HEK293 (cell line): ENCODE measurements at regions not wholly inside any gene's neighbourhood (a gene's known extent, or its start where the extent isn't known, plus 50 kb on each side); places are given as distances from the start of the nearest gene placed in this dataset.

Source experiments
- CTCF ChIA-PET: fragments of 350-600 bp; formaldehyde crosslinking; extraction: SDS; loops from one replicate; lab custom pipeline; 2021; ENCODE audit warnings: antibody characterized with exemption; lab: Yijun Ruan, JAX
- POLR2A ChIA-PET: fragments of 300-600 bp; formaldehyde crosslinking; extraction: SDS; loops from one replicate; lab custom pipeline; 2020; ENCODE audit warnings: antibody characterized with exemption, inconsistent platforms; lab: Yijun Ruan, JAX
- H3K27ac ChIP-seq: fragments of 200-500 bp; sonication (Bioruptor generic); 2 replicates; pipeline ENCODE4 v1.5.1; 2014; ENCODE audit warnings: low read depth, low read length, control low read depth, inconsistent platforms; ENCODE audit errors: extremely low read depth
- H3K36me3 ChIP-seq, 2 experiments: fragments of 200-500 bp in 1 of 2; sonication (Bioruptor generic) in 1 of 2; 1 replicate in 1 of 2; 2 replicates in 1 of 2; pipeline ENCODE4 v1.5.1; 2014 to 2017; ENCODE audit warnings: inconsistent platforms in 2 of 2, low read length in 2 of 2; ENCODE audit not compliant: control insufficient read depth in 2 of 2, insufficient read depth in 1 of 2
- H3K4me1 ChIP-seq: fragments of 200-500 bp; sonication (Bioruptor generic); 2 replicates; pipeline ENCODE4 v1.5.1; 2014; ENCODE audit warnings: mild to moderate bottlenecking, low read length, inconsistent platforms; ENCODE audit not compliant: control insufficient read depth, insufficient read depth
- H3K4me3 ChIP-seq: 2 replicates; pipeline ENCODE4 v1.5.1; 2011; ENCODE audit warnings: low read depth, mild to moderate bottlenecking, control low read depth, low read length, moderate library complexity
- H3K9me3 ChIP-seq: fragments of 200-500 bp; sonication (Bioruptor generic); 2 replicates; pipeline ENCODE4 v1.5.1; 2014; ENCODE audit warnings: low read depth, low read length, inconsistent platforms; ENCODE audit not compliant: control insufficient read depth, insufficient read depth
- BCL6B ChIP-seq: fragments of 450-650 bp; formaldehyde crosslinking; IDR thresholded peaks from 2 replicates; pipeline ENCODE4 v1.5.1; 2017; ENCODE audit warnings: missing biosample characterization, missing genetic modification characterization
- KLF7 ChIP-seq: fragments of 450-650 bp; formaldehyde crosslinking; IDR thresholded peaks from 2 replicates; pipeline ENCODE4 v1.5.1; 2016; ENCODE audit warnings: missing biosample characterization, missing genetic modification characterization, borderline replicate concordance
- REST ChIP-seq: fragments of 450-650 bp; formaldehyde crosslinking; IDR thresholded peaks from 2 replicates; pipeline ENCODE4 v1.5.1; 2016; ENCODE audit warnings: missing biosample characterization, missing genetic modification characterization
- SALL2 ChIP-seq: fragments of 450-650 bp; formaldehyde crosslinking; IDR thresholded peaks from 2 replicates; pipeline ENCODE4 v1.5.0; 2017; ENCODE audit warnings: missing biosample characterization, mild to moderate bottlenecking, missing genetic modification characterization, borderline replicate concordance
- TCF7L2 ChIP-seq: IDR thresholded peaks from 2 replicates; pipeline ENCODE4 v1.6.1; 2011; ENCODE audit warnings: low read depth, mild to moderate bottlenecking, inconsistent platforms, low read length, moderate library complexity, borderline replicate concordance
- ZBTB1 ChIP-seq: fragments of 450-650 bp; formaldehyde crosslinking; IDR thresholded peaks from 2 replicates; pipeline ENCODE4 v1.5.1; 2016; ENCODE audit warnings: missing biosample characterization, missing genetic modification characterization
- ZBTB21 ChIP-seq: fragments of 450-650 bp; formaldehyde crosslinking; IDR thresholded peaks from 2 replicates; pipeline ENCODE4 v1.5.1; 2017; ENCODE audit warnings: missing biosample characterization, missing genetic modification characterization
- ZFP37 ChIP-seq: fragments of 450-650 bp; formaldehyde crosslinking; IDR thresholded peaks from 2 replicates; pipeline ENCODE4 v1.5.1; 2016; ENCODE audit warnings: missing biosample characterization, missing genetic modification characterization
- ZNF155 ChIP-seq: fragments of 450-650 bp; formaldehyde crosslinking; IDR thresholded peaks from 2 replicates; pipeline ENCODE4 v1.5.1; 2016; ENCODE audit warnings: missing biosample characterization, missing genetic modification characterization
- ZNF169 ChIP-seq: fragments of 450-650 bp; formaldehyde crosslinking; IDR thresholded peaks from 2 replicates; pipeline ENCODE4 v1.5.1; 2016; ENCODE audit warnings: missing biosample characterization, missing genetic modification characterization
- ZNF18 ChIP-seq: fragments of 450-650 bp; formaldehyde crosslinking; IDR thresholded peaks from 2 replicates; pipeline ENCODE4 v1.5.1; 2016; ENCODE audit warnings: missing biosample characterization, missing genetic modification characterization
- ZNF184 ChIP-seq: fragments of 450-650 bp; IDR thresholded peaks from 2 replicates; pipeline ENCODE4 v1.5.1; 2018; ENCODE audit warnings: missing biosample characterization, mild to moderate bottlenecking, missing genetic modification characterization
- ZNF202 ChIP-seq: fragments of 450-650 bp; formaldehyde crosslinking; IDR thresholded peaks from 2 replicates; pipeline ENCODE4 v1.5.1; 2016; ENCODE audit warnings: missing biosample characterization, missing genetic modification characterization, borderline replicate concordance
- ZNF266 ChIP-seq: fragments of 450-650 bp; formaldehyde crosslinking; IDR thresholded peaks from 2 replicates; pipeline ENCODE4 v1.5.1; 2016; ENCODE audit warnings: missing biosample characterization, missing genetic modification characterization, low read depth
- ZNF274 ChIP-seq, 2 experiments: fragments of 200-500 bp in 1 of 2; fragments of 450-650 bp in 1 of 2; sonication (Bioruptor generic) in 1 of 2; formaldehyde crosslinking in 1 of 2; IDR thresholded peaks; 2 replicates each; pipeline versions ENCODE4 v1.5.1 to v1.6.1; 2014 to 2016; ENCODE audit warnings: borderline replicate concordance in 1 of 2, inconsistent platforms in 1 of 2, low read length in 1 of 2, missing biosample characterization in 1 of 2, missing genetic modification characterization in 1 of 2
- ZNF404 ChIP-seq: fragments of 450-650 bp; formaldehyde crosslinking; IDR thresholded peaks from 2 replicates; pipeline ENCODE4 v1.5.1; 2017; ENCODE audit warnings: missing biosample characterization, missing genetic modification characterization
- ZNF473 ChIP-seq: fragments of 450-650 bp; formaldehyde crosslinking; IDR thresholded peaks from 2 replicates; pipeline ENCODE4 v1.5.1; 2017; ENCODE audit warnings: missing biosample characterization, missing genetic modification characterization
- ZNF544 ChIP-seq: fragments of 450-650 bp; formaldehyde crosslinking; IDR thresholded peaks from 2 replicates; pipeline ENCODE4 v1.5.0; 2017; ENCODE audit warnings: missing biosample characterization, missing genetic modification characterization
- ZNF623 ChIP-seq: fragments of 450-650 bp; formaldehyde crosslinking; IDR thresholded peaks from 2 replicates; pipeline ENCODE4 v1.5.1; 2016; ENCODE audit warnings: missing biosample characterization, missing genetic modification characterization
- ZNF791 ChIP-seq: fragments of 450-650 bp; formaldehyde crosslinking; IDR thresholded peaks from 2 replicates; pipeline ENCODE4 v1.5.1; 2016; ENCODE audit warnings: missing biosample characterization, missing genetic modification characterization
- ZSCAN23 ChIP-seq: fragments of 450-650 bp; formaldehyde crosslinking; IDR thresholded peaks from 2 replicates; pipeline ENCODE4 v1.5.1; 2016; ENCODE audit warnings: missing biosample characterization, missing genetic modification characterization
- ZSCAN4 ChIP-seq: fragments of 450-650 bp; formaldehyde crosslinking; IDR thresholded peaks from 2 replicates; pipeline ENCODE4 v1.5.1; 2017; ENCODE audit warnings: missing biosample characterization, missing genetic modification characterization
- ZXDB ChIP-seq: fragments of 450-650 bp; formaldehyde crosslinking; IDR thresholded peaks from 2 replicates; pipeline ENCODE4 v1.5.1; 2016; ENCODE audit warnings: missing biosample characterization, missing genetic modification characterization

GRCh38 chr1:232534552-232535517, 95.1 kb downstream of the SIPA1L2 start:
- peaks cover 22% of the 10 kb centered on the region for H3K4me1 ChIP-seq
- no peak overlapping the region for H3K4me3 ChIP-seq
- H3K27ac ChIP-seq: no peak overlapping the region
- H3K36me3 ChIP-seq: no peaks in the 10 kb centered on the region
- ChIA-PET CTCF (interaction anchor here (0.6 to 1.0 kb wide), 2 partner anchors 215 to 668 kb away, joined by 3 read pairs; no protein-coding TSS in a partner anchor), POLR2A (no interaction called here)
- TF ChIP-seq ZBTB21 (tag by site-specific recombination): no peak
- TF ChIP-seq ZFP37: no peak
- H3K9me3 ChIP-seq: no peaks in the 10 kb centered on the region

GRCh38 chr1:232533328-232533727, 96.6 kb downstream of the SIPA1L2 start:
- no peak for TF ChIP-seq TCF7L2
- TF ChIP-seq ZNF155 (tag by site-specific recombination): no peak
- TF ChIP-seq ZNF169: no peak
- no peak for TF ChIP-seq ZNF473
- no peak for TF ChIP-seq ZSCAN23 (tag by site-specific recombination)
- TF ChIP-seq ZNF202 (tag by site-specific recombination): no peak
- no peak for TF ChIP-seq ZNF266
- ChIA-PET CTCF (interaction anchor here (0.6 to 1.0 kb wide), 3 partner anchors 15 to 777 kb away, joined by 3 to 4 read pairs (median 3); no protein-coding TSS in a partner anchor), POLR2A (no interaction called here)

GRCh38 chr1:232532901-232533300, 97.0 kb downstream of the SIPA1L2 start:
- CTCF ChIA-PET: interaction anchor here (0.6 to 1.0 kb wide), 3 partner anchors 87 to 777 kb away, joined by 3 to 4 read pairs (median 3); no protein-coding TSS in a partner anchor
- Histone ChIP-seq H3K27ac (no peak overlapping the region), H3K9me3 (no peaks in the 10 kb centered on the region), H3K4me1 (peaks cover 7% of the 10 kb centered on the region), H3K36me3 (no peaks in the 10 kb centered on the region), H3K4me3 (no peak overlapping the region)
- POLR2A ChIA-PET: no interaction called here
- TF ChIP-seq ZNF274 (IDR thresholded peaks at IDR 0.05; ENCODE audit: low read length) (no peak), ZNF274 (tag by site-specific recombination; IDR thresholded peaks at IDR 0.05; ENCODE audit: borderline replicate concordance) (no peak), ZSCAN4 (no peak), ZNF791 (tag by site-specific recombination) (no peak), ZNF404 (tag by site-specific recombination) (no peak), KLF7 (no peak), ZNF18 (tag by site-specific recombination) (no peak), ZXDB (tag by site-specific recombination) (no peak), ZNF544 (tag by site-specific recombination) (no peak), SALL2 (tag by site-specific recombination) (no peak), ZNF266 (no peak), REST (tag by site-specific recombination) (no peak), BCL6B (tag by site-specific recombination) (no peak), ZNF184 (tag by site-specific recombination) (no peak), ZBTB1 (no peak), ZNF623 (tag by site-specific recombination) (no peak)

More at GRCh38 chr1:232533328-232533727, 96.6 kb downstream of the SIPA1L2 start:
- peaks cover 11% of the 10 kb centered on the region for H3K4me1 ChIP-seq
- H3K4me3 ChIP-seq: no peak overlapping the region
- no peaks in the 10 kb centered on the region for H3K9me3 ChIP-seq
- H3K36me3 ChIP-seq: no peaks in the 10 kb centered on the region
- no peak overlapping the region for H3K27ac ChIP-seq
